GM12891 (cell line): ENCODE measurements at regions not wholly inside any gene's neighbourhood (a gene's known extent, or its start where the extent isn't known, plus 50 kb on each side); places are given as distances from the start of the nearest gene placed in this dataset.
"Not testable (repeated sequence)": the region's sequence is repeated elsewhere in the genome, so short reads cannot be mapped to it uniquely, and the experiment has no call there.

ENCODE experiments used
- DNase-seq: peaks from one replicate; pipeline ENCODE4 v3.0.0; 2011; ENCODE audit warnings: low spot score; ENCODE audit not compliant: insufficient read length
- FAIRE-seq: peaks from 2 replicates; lab custom pipeline; 2011; peaks lifted over from hg19 to GRCh38; lab: Jason Lieb, UNC
- PAX5 ChIP-seq: IDR thresholded peaks from 2 replicates; pipeline ENCODE4 v1.6.1; 2011; ENCODE audit warnings: low read length, moderate library complexity, mild to moderate bottlenecking; ENCODE audit not compliant: insufficient read depth, severe bottlenecking
- POLR2A ChIP-seq: IDR thresholded peaks from 2 replicates; pipeline ENCODE4 v1.6.1; 2011; ENCODE audit warnings: low read depth, low read length, control low read depth
- POLR2AphosphoS5 ChIP-seq: IDR thresholded peaks from 2 replicates; pipeline ENCODE4 v1.6.1; 2011; ENCODE audit warnings: low read depth, low read length, control low read depth
- POU2F2 ChIP-seq: IDR thresholded peaks from 2 replicates; pipeline ENCODE4 v1.6.1; 2011; ENCODE audit warnings: low read depth, mild to moderate bottlenecking, control low read depth, low read length, moderate library complexity
- SPI1 ChIP-seq: IDR thresholded peaks from 2 replicates; pipeline ENCODE4 v1.6.1; 2011; ENCODE audit warnings: low read depth, low read length, control low read depth
- TAF1 ChIP-seq: IDR thresholded peaks from 2 replicates; pipeline ENCODE4 v1.6.1; 2011; ENCODE audit warnings: low read depth, low read length, control low read depth

GRCh38 chr6:48541649-48542048 lies 430.7 kb upstream of the PTCHD4 start:
- TF ChIP-seq TAF1 (no peak), POU2F2 (no peak), SPI1 (no peak), POLR2A (no peak), POLR2AphosphoS5 (no peak), PAX5 (no peak)
- DNase-seq = no peak
- no peak for FAIRE-seq

GRCh38 chr6:48535582-48536009 lies 424.6 kb upstream of the PTCHD4 start:
- no peak for DNase-seq
- no peak for FAIRE-seq
- TF ChIP-seq SPI1 (no peak), PAX5 (no peak), POLR2AphosphoS5 (no peak), POLR2A (no peak), TAF1 (no peak), POU2F2 (no peak)

- not testable (repeated sequence) for FAIRE-seq, DNase-seq
These were observed 420.0 kb upstream of the PTCHD4 start for GRCh38 chr6:48530978-48531377.

- FAIRE-seq = no peak
- DNase-seq = no peak
- TF ChIP-seq PAX5 = no peak
- TF ChIP-seq POU2F2 = no peak
- no peak for TF ChIP-seq POLR2AphosphoS5
- TF ChIP-seq TAF1 = no peak
- no peak for TF ChIP-seq POLR2A
- TF ChIP-seq SPI1 = no peak
These were observed 414.9 kb upstream of the PTCHD4 start for GRCh38 chr6:48525849-48526248.

GRCh38 chr6:48520951-48521350 lies 410.0 kb upstream of the PTCHD4 start:
- TF ChIP-seq TAF1 (no peak), POLR2A (no peak), POLR2AphosphoS5 (no peak), PAX5 (no peak), SPI1 (no peak), POU2F2 (no peak)
- FAIRE-seq (no peak), DNase-seq (no peak)

GRCh38 chr6:48512390-48512789 lies 401.4 kb upstream of the PTCHD4 start:
- FAIRE-seq (no peak), DNase-seq (no peak)
- no peak for TF ChIP-seq POU2F2
- TF ChIP-seq PAX5 = no peak
- no peak for TF ChIP-seq POLR2A
- TF ChIP-seq SPI1 = no peak
- no peak for TF ChIP-seq TAF1
- TF ChIP-seq POLR2AphosphoS5 = no peak

GRCh38 chr6:48511378-48511777 lies 400.4 kb upstream of the PTCHD4 start:
- DNase-seq = no peak
- TF ChIP-seq POLR2A = no peak
- TF ChIP-seq TAF1 = no peak
- no peak for TF ChIP-seq POLR2AphosphoS5
- no peak for TF ChIP-seq PAX5
- no peak for TF ChIP-seq POU2F2
- no peak for TF ChIP-seq SPI1
- no peak for FAIRE-seq

- FAIRE-seq = no peak
- no peak for DNase-seq
- no peak for TF ChIP-seq POLR2AphosphoS5
- TF ChIP-seq POLR2A = no peak
- TF ChIP-seq TAF1 = no peak
- TF ChIP-seq POU2F2 = no peak
- no peak for TF ChIP-seq SPI1
- no peak for TF ChIP-seq PAX5
These were observed 394.6 kb upstream of the PTCHD4 start for GRCh38 chr6:48505621-48506020.

GRCh38 chr6:48493432-48493831 lies 382.4 kb upstream of the PTCHD4 start:
- not testable (repeated sequence) for DNase-seq, FAIRE-seq

- DNase-seq (no peak), FAIRE-seq (no peak)
- TF ChIP-seq POU2F2 (no peak), SPI1 (no peak)
These were observed 379.7 kb upstream of the PTCHD4 start for GRCh38 chr6:48490658-48491057.

GRCh38 chr6:48486876-48487275 lies 375.9 kb upstream of the PTCHD4 start:
- TF ChIP-seq POLR2A (no peak), POU2F2 (no peak), POLR2AphosphoS5 (no peak), PAX5 (no peak), TAF1 (no peak), SPI1 (no peak)
- DNase-seq (no peak), FAIRE-seq (no peak)
